ENCODE measurements at regions not wholly inside any gene's neighbourhood (a gene's known extent, or its start where the extent isn't known, plus 50 kb on each side); places are given as distances from the start of the nearest gene placed in this dataset.

GRCh38 chr6:24054388-24054787 is 71.6 kb upstream of the NRSN1 start:
- BruUV-seq (replicated peaks): no TSS peak
- ChIA-PET POLR2A (no interaction called here), CTCF (no interaction called here)
- Histone ChIP-seq H3K27me3 (ENCODE audit: control insufficient read depth in 2 of 2, insufficient read depth in 2 of 2, low read length in 2 of 2) (no peaks in the 10 kb centered on the region), H3K36me3 (ENCODE audit: control insufficient read depth in 2 of 2, extremely low read depth in 1 of 2, insufficient read depth in 2 of 2, low read length in 2 of 2) (no peaks in the 10 kb centered on the region), H3K4me1 (ENCODE audit: control insufficient read depth, extremely low read depth, insufficient read depth, low read length) (no peaks in the 10 kb centered on the region), H3K9me1 (replicated peaks; ENCODE audit: control insufficient read depth, extremely low read depth, insufficient read depth, low read length) (no peaks in the 10 kb centered on the region), H3K79me2 (ENCODE audit: control insufficient read depth, insufficient read depth, low read length) (no peaks in the 10 kb centered on the region), H3K4me2 (ENCODE audit: insufficient read depth, low read length) (no peak overlapping the region), H3K27ac (ENCODE audit: insufficient read depth, low read depth, low read length) (no peak overlapping the region), H3K9me3 (replicated peaks; ENCODE audit: control insufficient read depth, insufficient read depth, low read length) (no peaks in the 10 kb centered on the region), H3K4me3 (replicated peaks in 1 of 3; ENCODE audit: insufficient read depth in 1 of 3, low read depth in 1 of 3, low read length in 3 of 3) (no peak overlapping the region), H2AFZ (ENCODE audit: low read depth, low read length) (no peak overlapping the region), H3K9ac (replicated peaks; ENCODE audit: extremely low read depth, insufficient read depth, low read length) (no peak overlapping the region), H4K20me1 (replicated peaks; ENCODE audit: control insufficient read depth, extremely low read depth, insufficient read depth, low read length) (no peaks in the 10 kb centered on the region)
- dilution Hi-C loops (cut with MboI; ENCODE audit: extremely low pct_ligation_motif_present, low sequenced_read_pairs): no loop called here
- DNase-seq (ENCODE audit: low read depth, low spot score) (no peak), FAIRE-seq (no peak)
- no peak for TF ChIP-seq MAX (IDR thresholded peaks at IDR 0.05; ENCODE audit: insufficient read depth, insufficient read length)
- no peak for TF ChIP-seq CTCF (IDR thresholded peaks at IDR 0.05; ENCODE audit: extremely low read depth in 1 of 2, insufficient read depth in 1 of 2, low read depth in 1 of 2, low read length in 2 of 2)
- no peak for TF ChIP-seq POLR2A (IDR thresholded peaks at IDR 0.05; ENCODE audit: low read depth, low read length)
- intact Hi-C loops (cut with micrococcal nuclease): no loop called here

GRCh38 chr6:24056567-24056966 is 69.4 kb upstream of the NRSN1 start:
- ChIA-PET CTCF (no interaction called here), POLR2A (no interaction called here)
- DNase-seq (ENCODE audit: low read depth, low spot score): no peak
- Histone ChIP-seq H2AFZ (ENCODE audit: low read depth, low read length) (no peak overlapping the region), H3K9me1 (replicated peaks; ENCODE audit: control insufficient read depth, extremely low read depth, insufficient read depth, low read length) (no peaks in the 10 kb centered on the region), H3K79me2 (ENCODE audit: control insufficient read depth, insufficient read depth, low read length) (no peaks in the 10 kb centered on the region), H3K9ac (replicated peaks; ENCODE audit: extremely low read depth, insufficient read depth, low read length) (no peak overlapping the region), H3K27me3 (ENCODE audit: control insufficient read depth in 2 of 2, insufficient read depth in 2 of 2, low read length in 2 of 2) (no peaks in the 10 kb centered on the region), H3K36me3 (ENCODE audit: control insufficient read depth in 2 of 2, extremely low read depth in 1 of 2, insufficient read depth in 2 of 2, low read length in 2 of 2) (no peaks in the 10 kb centered on the region), H3K4me3 (replicated peaks in 1 of 3; ENCODE audit: insufficient read depth in 1 of 3, low read depth in 1 of 3, low read length in 3 of 3) (no peak overlapping the region), H3K9me3 (replicated peaks; ENCODE audit: control insufficient read depth, insufficient read depth, low read length) (no peaks in the 10 kb centered on the region), H3K4me2 (ENCODE audit: insufficient read depth, low read length) (no peak overlapping the region), H4K20me1 (replicated peaks; ENCODE audit: control insufficient read depth, extremely low read depth, insufficient read depth, low read length) (no peaks in the 10 kb centered on the region), H3K4me1 (ENCODE audit: control insufficient read depth, extremely low read depth, insufficient read depth, low read length) (no peaks in the 10 kb centered on the region), H3K27ac (ENCODE audit: insufficient read depth, low read depth, low read length) (no peak overlapping the region)
- no TSS peak for BruUV-seq (replicated peaks)
- TF ChIP-seq GATA2 (IDR thresholded peaks at IDR 0.05; ENCODE audit: insufficient read depth, insufficient read length, low read depth, low read length) (no peak), POLR2A (IDR thresholded peaks at IDR 0.05; ENCODE audit: low read depth, low read length) (no peak), MAX (IDR thresholded peaks at IDR 0.05; ENCODE audit: insufficient read depth, insufficient read length) (no peak), FOS (IDR thresholded peaks at IDR 0.05; ENCODE audit: borderline replicate concordance, insufficient read depth, low read length) (no peak), MYC (IDR thresholded peaks at IDR 0.05; ENCODE audit: low read depth, low read length) (no peak), JUN (IDR thresholded peaks at IDR 0.05; ENCODE audit: borderline replicate concordance, insufficient read depth, insufficient read length, low read depth) (no peak), POLR2AphosphoS5 (IDR thresholded peaks at IDR 0.05; ENCODE audit: insufficient read depth, low read depth, low read length) (no peak), CTCF (IDR thresholded peaks at IDR 0.05; ENCODE audit: extremely low read depth in 1 of 2, insufficient read depth in 1 of 2, low read depth in 1 of 2, low read length in 2 of 2) (no peak), EZH2 (IDR thresholded peaks at IDR 0.05; ENCODE audit: borderline replicate concordance, low read depth, low read length, severe bottlenecking) (no peak)
- dilution Hi-C loops (cut with MboI; ENCODE audit: extremely low pct_ligation_motif_present, low sequenced_read_pairs): no loop called here
- intact Hi-C loops (cut with micrococcal nuclease): no loop called here
- no peak for FAIRE-seq
